ENCODE measurements at regions not wholly inside any gene's neighbourhood (a gene's known extent, or its start where the extent isn't known, plus 50 kb on each side); places are given as distances from the start of the nearest gene placed in this dataset.

DNA sequence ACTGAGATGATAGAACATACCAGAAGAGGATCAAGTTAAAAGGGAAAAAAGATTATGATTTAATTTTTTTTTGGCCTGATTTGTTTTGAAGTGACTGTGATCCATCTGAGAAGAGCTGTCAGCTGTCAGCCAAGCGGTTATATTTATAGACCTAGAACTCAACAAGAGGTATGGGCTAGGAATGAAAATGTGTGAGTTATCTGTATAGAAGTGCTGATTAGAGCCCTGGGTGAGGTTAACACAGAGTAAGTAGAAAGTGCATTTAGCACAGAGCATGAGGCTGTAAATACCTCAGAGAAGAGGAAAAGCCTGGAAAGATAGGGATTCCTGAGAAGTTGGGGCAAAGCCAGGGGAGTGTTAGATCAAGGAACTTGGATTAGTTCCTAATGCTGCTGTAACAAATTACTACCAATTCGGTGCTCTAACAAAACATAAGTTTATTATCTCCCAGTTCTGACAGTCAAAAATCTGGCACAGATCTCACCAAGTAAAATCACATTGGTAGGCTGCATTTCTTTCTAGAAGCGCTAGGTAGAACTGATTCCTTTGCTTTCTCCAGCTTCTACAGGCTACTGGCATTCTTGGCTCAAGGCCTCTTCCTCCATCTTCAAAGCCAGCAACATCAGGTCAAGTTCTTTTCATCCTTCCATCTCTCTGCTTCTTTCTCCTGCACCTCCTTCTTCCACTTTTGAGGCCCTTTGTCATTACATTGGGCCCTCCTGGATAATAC lies 197.4 kb upstream of the SPHKAP start:
- Histone ChIP-seq H3K9me2 (ENCODE audit: low read depth, low read length) (no peaks in the 10 kb centered on the region), H3K79me2 (ENCODE audit: insufficient read depth, low read length) (no peaks in the 10 kb centered on the region), H2AFZ (ENCODE audit: low read length) (no peak overlapping the region), H3K4me3 (ENCODE audit: low read depth, low read length, poor library complexity, severe bottlenecking) (no peak overlapping the region), H3K4me1 (ENCODE audit: insufficient read depth, low read length, severe bottlenecking) (no peaks in the 10 kb centered on the region), H3K27me3 (ENCODE audit: insufficient read depth, low read length) (no peaks in the 10 kb centered on the region), H3F3A (ENCODE audit: insufficient read depth, low read length) (no peaks in the 10 kb centered on the region), H3K36me3 (ENCODE audit: insufficient read depth, low read length) (no peaks in the 10 kb centered on the region), H3K9ac (ENCODE audit: low read length) (no peak overlapping the region), H4K20me1 (ENCODE audit: insufficient read depth, low read length) (no peaks in the 10 kb centered on the region), H3K4me2 (ENCODE audit: low read length) (no peak overlapping the region), H3K27ac (ENCODE audit: low read depth, low read length, poor library complexity, severe bottlenecking) (no peak overlapping the region), H3K9me3 (ENCODE audit: low read length) (no peaks in the 10 kb centered on the region)
- TF ChIP-seq EZH2 (IDR thresholded peaks at IDR 0.05; ENCODE audit: borderline replicate concordance, low read length): no peak
- TF ChIP-seq, protein P1, sequence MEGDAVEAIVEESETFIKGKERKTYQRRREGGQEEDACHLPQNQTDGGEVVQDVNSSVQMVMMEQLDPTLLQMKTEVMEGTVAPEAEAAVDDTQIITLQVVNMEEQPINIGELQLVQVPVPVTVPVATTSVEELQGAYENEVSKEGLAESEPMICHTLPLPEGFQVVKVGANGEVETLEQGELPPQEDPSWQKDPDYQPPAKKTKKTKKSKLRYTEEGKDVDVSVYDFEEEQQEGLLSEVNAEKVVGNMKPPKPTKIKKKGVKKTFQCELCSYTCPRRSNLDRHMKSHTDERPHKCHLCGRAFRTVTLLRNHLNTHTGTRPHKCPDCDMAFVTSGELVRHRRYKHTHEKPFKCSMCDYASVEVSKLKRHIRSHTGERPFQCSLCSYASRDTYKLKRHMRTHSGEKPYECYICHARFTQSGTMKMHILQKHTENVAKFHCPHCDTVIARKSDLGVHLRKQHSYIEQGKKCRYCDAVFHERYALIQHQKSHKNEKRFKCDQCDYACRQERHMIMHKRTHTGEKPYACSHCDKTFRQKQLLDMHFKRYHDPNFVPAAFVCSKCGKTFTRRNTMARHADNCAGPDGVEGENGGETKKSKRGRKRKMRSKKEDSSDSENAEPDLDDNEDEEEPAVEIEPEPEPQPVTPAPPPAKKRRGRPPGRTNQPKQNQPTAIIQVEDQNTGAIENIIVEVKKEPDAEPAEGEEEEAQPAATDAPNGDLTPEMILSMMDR (IDR thresholded peaks at IDR 0.05; ENCODE audit: low read length): no peak

DNA sequence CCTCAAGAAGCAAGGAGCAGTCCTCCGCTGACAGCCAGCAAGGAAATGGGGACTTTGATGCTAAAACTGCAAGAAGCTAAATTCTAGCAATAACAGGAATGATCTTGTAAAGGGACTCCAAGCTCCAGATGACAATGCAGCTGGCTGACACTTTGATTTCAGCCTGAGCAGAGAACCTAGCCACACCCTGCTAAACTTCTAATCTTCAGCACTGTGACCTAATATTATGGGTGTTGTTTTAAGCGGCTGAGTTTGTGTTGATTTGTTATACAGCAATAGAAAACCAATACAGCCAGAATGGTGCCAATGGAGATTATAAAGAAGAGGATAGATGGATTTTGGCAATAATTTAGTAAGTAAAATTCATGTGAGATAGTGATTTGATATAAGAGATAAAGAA lies 196.7 kb upstream of the SPHKAP start:
- Histone ChIP-seq H3K27me3 (ENCODE audit: insufficient read depth, low read length) (no peaks in the 10 kb centered on the region), H3K9me3 (ENCODE audit: low read length) (no peaks in the 10 kb centered on the region), H3K79me2 (ENCODE audit: insufficient read depth, low read length) (no peaks in the 10 kb centered on the region), H3K4me2 (ENCODE audit: low read length) (no peak overlapping the region), H3K9ac (ENCODE audit: low read length) (no peak overlapping the region), H3K9me2 (ENCODE audit: low read depth, low read length) (no peaks in the 10 kb centered on the region), H3K4me3 (ENCODE audit: low read depth, low read length, poor library complexity, severe bottlenecking) (no peak overlapping the region), H3K4me1 (ENCODE audit: insufficient read depth, low read length, severe bottlenecking) (no peaks in the 10 kb centered on the region), H3K36me3 (ENCODE audit: insufficient read depth, low read length) (no peaks in the 10 kb centered on the region), H3F3A (ENCODE audit: insufficient read depth, low read length) (no peaks in the 10 kb centered on the region), H3K27ac (ENCODE audit: low read depth, low read length, poor library complexity, severe bottlenecking) (no peak overlapping the region), H2AFZ (ENCODE audit: low read length) (no peak overlapping the region), H4K20me1 (ENCODE audit: insufficient read depth, low read length) (no peaks in the 10 kb centered on the region)
- TF ChIP-seq EZH2 (IDR thresholded peaks at IDR 0.05; ENCODE audit: borderline replicate concordance, low read length): no peak
- TF ChIP-seq, protein P1 (IDR thresholded peaks at IDR 0.05; ENCODE audit: low read length): no peak

DNA sequence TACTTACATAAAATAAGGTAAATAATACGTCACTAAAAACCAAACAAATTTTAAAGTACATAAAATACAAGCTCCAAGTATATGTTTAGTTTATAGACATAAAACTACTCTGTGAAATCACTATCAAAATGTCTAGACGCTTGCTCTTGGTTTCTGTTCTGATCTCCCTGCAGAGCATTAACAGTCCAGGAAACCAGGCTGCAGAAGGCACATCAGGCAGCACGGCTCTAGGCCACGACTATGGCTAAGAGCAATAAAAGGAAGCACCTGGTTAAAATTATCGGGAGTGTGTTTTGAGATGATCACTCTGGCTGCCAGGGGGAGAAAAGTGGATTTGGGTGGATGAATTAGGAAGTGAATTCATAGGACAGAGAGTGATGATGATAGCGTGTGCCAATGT lies 196.0 kb upstream of the SPHKAP start:
- TF ChIP-seq, protein P1 (IDR thresholded peaks at IDR 0.05; ENCODE audit: low read length): no peak
- no peak for TF ChIP-seq EZH2 (IDR thresholded peaks at IDR 0.05; ENCODE audit: borderline replicate concordance, low read length)
- no peak overlapping the region for H3K4me3 ChIP-seq (ENCODE audit: low read depth, low read length, poor library complexity, severe bottlenecking)
- H3K79me2 ChIP-seq (ENCODE audit: insufficient read depth, low read length): no peaks in the 10 kb centered on the region
- H3K36me3 ChIP-seq (ENCODE audit: insufficient read depth, low read length): no peaks in the 10 kb centered on the region
- H3K4me2 ChIP-seq (ENCODE audit: low read length): no peak overlapping the region
- H3K27ac ChIP-seq (ENCODE audit: low read depth, low read length, poor library complexity, severe bottlenecking): no peak overlapping the region
- H3K9me2 ChIP-seq (ENCODE audit: low read depth, low read length): no peaks in the 10 kb centered on the region
- no peaks in the 10 kb centered on the region for H3F3A ChIP-seq (ENCODE audit: insufficient read depth, low read length)
- no peaks in the 10 kb centered on the region for H3K4me1 ChIP-seq (ENCODE audit: insufficient read depth, low read length, severe bottlenecking)
- no peak overlapping the region for H3K9ac ChIP-seq (ENCODE audit: low read length)
- H2AFZ ChIP-seq (ENCODE audit: low read length): no peak overlapping the region
- H4K20me1 ChIP-seq (ENCODE audit: insufficient read depth, low read length): no peaks in the 10 kb centered on the region
- H3K27me3 ChIP-seq (ENCODE audit: insufficient read depth, low read length): no peaks in the 10 kb centered on the region
- no peaks in the 10 kb centered on the region for H3K9me3 ChIP-seq (ENCODE audit: low read length)
